IPS-15b (cell line): ENCODE measurements at regions not wholly inside any gene's neighbourhood (a gene's known extent, or its start where the extent isn't known, plus 50 kb on each side); places are given as distances from the start of the nearest gene placed in this dataset.

ENCODE experiments used
- H3K27me3 ChIP-seq: one replicate; pipeline ENCODE4 v1.6.1; 2013; ENCODE audit warnings: low read length; ENCODE audit not compliant: control insufficient read depth, insufficient read depth
- H3K36me3 ChIP-seq: one replicate; pipeline ENCODE4 v1.6.1; 2013; ENCODE audit warnings: low read length; ENCODE audit not compliant: control insufficient read depth, insufficient read depth
- H3K4me1 ChIP-seq: one replicate; pipeline ENCODE4 v1.6.1; 2013; ENCODE audit warnings: mild to moderate bottlenecking, low read length; ENCODE audit not compliant: control insufficient read depth, insufficient read depth
- H3K4me3 ChIP-seq: one replicate; pipeline ENCODE4 v1.5.1; 2013; ENCODE audit warnings: low read depth, low read length
- H3K9ac ChIP-seq: one replicate; pipeline ENCODE4 v1.6.1; 2013; ENCODE audit warnings: low read depth, mild to moderate bottlenecking, low read length
- H3K9me3 ChIP-seq: one replicate; pipeline ENCODE4 v1.6.1; 2013; ENCODE audit warnings: mild to moderate bottlenecking, low read length; ENCODE audit not compliant: control insufficient read depth, insufficient read depth

DNA sequence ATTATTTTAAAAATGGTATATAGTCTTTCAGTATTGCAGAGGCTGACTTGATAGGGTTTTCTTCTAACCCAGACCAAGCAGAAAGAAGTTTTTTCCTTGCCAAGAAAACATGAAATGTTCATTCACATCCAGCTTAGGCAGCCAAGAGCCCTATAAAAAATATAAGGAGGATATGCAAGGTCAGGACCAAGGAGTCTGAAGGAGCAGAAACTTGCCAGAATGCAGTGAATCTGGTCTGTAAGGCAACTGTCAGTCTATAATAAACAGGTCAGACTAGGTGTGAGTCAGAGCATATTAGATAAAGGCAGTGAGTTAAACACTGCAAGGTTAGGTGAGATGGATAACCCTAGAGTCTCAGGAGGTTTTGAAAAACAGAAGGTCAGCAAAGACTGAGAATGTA lies 645.5 kb downstream of the C12orf50 start:
- Histone ChIP-seq H3K36me3 (no peaks in the 10 kb centered on the region), H3K4me3 (no peak overlapping the region), H3K4me1 (peaks cover 13% of the 10 kb centered on the region), H3K9me3 (no peaks in the 10 kb centered on the region), H3K27me3 (no peaks in the 10 kb centered on the region), H3K9ac (no peak overlapping the region)

DNA sequence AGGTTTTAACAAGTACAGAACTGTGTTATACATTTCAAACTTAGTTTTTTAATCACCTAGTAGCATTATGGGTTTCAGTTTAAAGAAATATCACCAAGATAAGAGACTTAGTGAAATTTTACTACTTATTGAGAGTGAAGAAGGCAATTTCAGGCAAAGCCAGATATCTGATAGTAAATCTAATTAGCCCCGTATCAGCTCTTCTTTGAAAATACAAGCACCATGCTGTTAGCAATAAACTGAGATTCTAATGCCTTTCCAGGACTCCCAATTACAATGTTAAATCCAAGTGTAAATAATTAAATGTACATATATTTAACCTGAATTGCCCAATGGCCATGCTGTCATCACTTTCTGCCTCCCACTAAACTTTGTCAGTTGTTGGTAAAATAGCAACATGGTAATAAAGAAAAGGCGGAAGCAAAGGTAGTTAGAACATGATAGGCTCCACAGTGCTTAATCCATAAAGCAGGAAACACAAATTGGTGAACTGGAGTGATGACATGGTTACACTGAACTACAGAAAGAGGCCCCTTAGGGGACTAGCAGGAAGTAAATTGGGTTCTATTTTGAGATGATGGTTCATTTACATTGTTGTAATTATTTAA lies 646.1 kb downstream of the C12orf50 start:
- Histone ChIP-seq H3K9me3 (no peaks in the 10 kb centered on the region), H3K36me3 (no peaks in the 10 kb centered on the region), H3K4me1 (peaks cover 13% of the 10 kb centered on the region), H3K9ac (no peak overlapping the region), H3K4me3 (no peak overlapping the region), H3K27me3 (no peaks in the 10 kb centered on the region)

DNA sequence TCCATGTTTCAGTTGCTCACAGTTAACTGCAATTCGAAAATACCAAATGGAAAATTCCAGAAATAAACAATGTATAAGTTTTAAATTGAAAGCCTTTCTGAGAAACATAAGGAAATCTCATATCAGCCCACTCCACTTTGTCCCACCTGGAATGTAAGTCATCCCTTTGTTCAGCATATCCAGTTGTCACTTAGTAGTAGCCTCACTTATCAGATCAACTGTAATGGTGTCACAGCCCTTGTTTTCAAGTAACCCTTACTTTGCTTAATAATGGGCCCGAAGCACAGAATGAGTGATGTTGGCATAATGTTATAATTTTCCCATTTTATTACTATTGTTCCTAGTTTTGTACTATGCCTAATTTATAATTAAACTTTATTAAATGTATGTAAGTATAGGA lies 646.8 kb downstream of the C12orf50 start:
- H3K9me3 ChIP-seq, result no peaks in the 10 kb centered on the region
- H3K9ac ChIP-seq, result no peak overlapping the region
- peaks cover 13% of the 10 kb centered on the region for H3K4me1 ChIP-seq
- no peaks in the 10 kb centered on the region for H3K27me3 ChIP-seq
- no peak overlapping the region for H3K4me3 ChIP-seq
- no peaks in the 10 kb centered on the region for H3K36me3 ChIP-seq

DNA sequence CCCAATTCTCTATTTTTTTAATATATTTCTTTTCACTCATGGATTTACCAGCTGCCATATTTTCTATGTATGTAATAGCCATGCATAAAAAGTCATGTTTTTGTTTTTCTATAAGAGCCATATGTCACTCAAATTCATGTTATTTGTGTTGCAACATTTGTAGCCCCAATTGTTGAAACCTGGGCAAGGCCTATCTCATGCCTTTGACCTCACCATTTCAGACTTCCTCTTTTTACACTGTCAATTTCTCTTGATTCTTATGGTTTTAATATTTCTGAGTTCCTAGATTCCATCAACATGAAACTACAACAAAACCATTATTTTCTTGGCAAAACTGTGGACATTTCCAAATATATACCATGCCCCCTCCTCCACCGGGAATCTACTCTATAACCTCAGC lies 647.5 kb downstream of the C12orf50 start:
- no peaks in the 10 kb centered on the region for H3K36me3 ChIP-seq
- H3K27me3 ChIP-seq, result no peaks in the 10 kb centered on the region
- H3K4me1 ChIP-seq, result peaks cover 13% of the 10 kb centered on the region
- H3K4me3 ChIP-seq, result no peak overlapping the region
- H3K9me3 ChIP-seq, result no peaks in the 10 kb centered on the region
- H3K9ac ChIP-seq, result no peak overlapping the region

DNA sequence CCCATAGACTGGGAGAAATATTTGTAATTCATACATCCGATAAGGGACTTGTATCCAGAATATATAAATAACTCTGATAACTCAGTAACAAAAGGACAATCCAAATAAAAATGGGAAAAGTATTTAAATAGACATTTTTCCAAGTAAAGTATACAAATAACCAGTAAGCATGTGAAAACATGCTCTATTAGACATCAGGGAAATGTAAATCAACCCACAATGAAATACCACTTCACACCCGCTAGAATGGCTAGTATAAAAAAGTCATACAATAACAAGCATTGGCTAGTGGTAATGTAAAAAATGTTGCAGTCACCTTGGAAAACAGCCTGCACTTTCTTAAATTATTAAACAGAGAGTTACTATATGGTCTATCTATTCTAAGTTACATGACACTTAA lies 650.7 kb downstream of the C12orf50 start:
- Histone ChIP-seq H3K36me3 (no peaks in the 10 kb centered on the region), H3K9me3 (no peaks in the 10 kb centered on the region), H3K4me3 (no peak overlapping the region), H3K9ac (no peak overlapping the region), H3K4me1 (peaks cover 5% of the 10 kb centered on the region), H3K27me3 (no peaks in the 10 kb centered on the region)

DNA sequence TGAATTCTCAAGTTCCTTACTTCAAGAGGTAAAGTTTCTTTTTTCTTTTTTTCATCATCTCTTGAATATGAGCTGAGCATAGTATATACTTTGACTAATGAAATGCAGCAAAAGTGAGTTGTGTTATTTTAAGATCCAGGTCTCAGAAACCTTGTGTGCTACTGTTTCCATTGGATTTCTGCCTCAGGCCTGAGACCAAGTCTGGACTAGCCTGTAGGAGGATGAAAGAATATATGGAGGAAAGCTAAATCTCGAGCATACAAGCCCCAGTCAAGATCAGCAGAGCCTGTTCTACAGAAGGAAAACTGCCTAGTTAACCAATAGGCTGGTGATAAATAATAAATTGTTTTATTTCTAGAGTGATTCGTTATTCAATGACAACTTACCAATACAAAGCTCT lies 652.5 kb downstream of the C12orf50 start:
- Histone ChIP-seq H3K9me3 (no peaks in the 10 kb centered on the region), H3K9ac (no peak overlapping the region), H3K4me3 (no peak overlapping the region), H3K4me1 (no peaks in the 10 kb centered on the region), H3K36me3 (no peaks in the 10 kb centered on the region), H3K27me3 (no peaks in the 10 kb centered on the region)

DNA sequence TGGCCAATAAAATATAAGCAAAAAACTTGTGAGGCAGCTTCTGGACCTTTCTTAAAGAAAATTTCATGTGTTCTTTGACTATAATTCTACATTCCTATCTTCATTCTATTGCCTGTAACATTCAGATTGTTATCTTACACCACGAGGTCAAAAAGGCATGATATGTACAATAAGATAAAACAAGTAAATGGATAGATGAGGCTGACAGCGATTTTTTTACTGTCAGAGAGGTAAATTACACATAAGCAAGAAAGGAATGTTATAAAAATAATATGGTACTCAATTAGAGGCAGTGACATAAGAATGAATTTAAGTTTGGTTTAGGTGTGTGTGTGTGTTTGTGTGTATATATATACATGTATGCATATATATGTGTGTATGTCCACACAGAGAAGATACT lies 660.0 kb downstream of the C12orf50 start:
- no peaks in the 10 kb centered on the region for H3K4me1 ChIP-seq
- H3K36me3 ChIP-seq, result no peaks in the 10 kb centered on the region
- no peak overlapping the region for H3K4me3 ChIP-seq
- no peaks in the 10 kb centered on the region for H3K27me3 ChIP-seq
- no peak overlapping the region for H3K9ac ChIP-seq
- H3K9me3 ChIP-seq, result no peaks in the 10 kb centered on the region

DNA sequence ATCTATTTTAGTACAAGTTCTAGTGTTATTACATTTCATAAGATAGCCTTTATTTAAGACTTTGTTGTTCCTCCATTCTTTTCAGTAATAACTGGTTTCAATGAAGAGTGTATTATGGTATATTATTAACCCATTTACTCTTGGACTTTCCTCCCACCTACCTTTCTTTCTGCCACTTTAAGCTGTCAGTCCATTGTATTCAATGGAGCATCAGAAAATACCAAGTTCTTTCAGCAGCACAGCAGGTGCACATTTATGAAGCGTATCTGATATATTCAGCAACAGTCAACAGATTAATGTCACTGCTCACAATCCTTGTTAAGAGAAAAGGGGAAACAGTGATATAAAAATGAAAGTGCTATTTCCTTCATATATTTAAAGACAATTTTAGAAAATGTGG lies 660.9 kb downstream of the C12orf50 start:
- no peaks in the 10 kb centered on the region for H3K36me3 ChIP-seq
- no peaks in the 10 kb centered on the region for H3K27me3 ChIP-seq
- H3K9me3 ChIP-seq, result no peaks in the 10 kb centered on the region
- H3K4me1 ChIP-seq, result no peaks in the 10 kb centered on the region
- H3K4me3 ChIP-seq, result no peak overlapping the region
- no peak overlapping the region for H3K9ac ChIP-seq

DNA sequence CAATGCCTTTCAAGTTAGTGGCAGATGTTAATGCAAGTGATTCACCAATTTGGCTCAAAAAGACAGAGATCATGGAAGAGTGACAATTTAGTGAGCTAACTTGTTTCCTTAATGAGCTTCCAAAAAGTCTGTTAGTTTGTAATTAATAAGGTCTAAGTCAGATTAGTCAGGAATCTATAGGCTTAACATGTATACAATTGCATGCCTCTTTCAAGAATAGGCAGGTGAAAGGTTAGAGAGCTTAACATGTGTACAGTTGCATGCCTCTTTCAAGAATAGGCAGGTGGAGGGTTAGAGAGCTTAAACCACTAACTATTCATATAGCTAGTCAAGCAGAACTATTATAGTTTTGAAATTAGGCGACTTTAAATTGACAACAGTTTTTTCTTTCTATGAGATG lies 663.8 kb downstream of the C12orf50 start:
- no peaks in the 10 kb centered on the region for H3K36me3 ChIP-seq
- H3K4me1 ChIP-seq, result no peaks in the 10 kb centered on the region
- no peaks in the 10 kb centered on the region for H3K27me3 ChIP-seq
- H3K9ac ChIP-seq, result no peak overlapping the region
- no peak overlapping the region for H3K4me3 ChIP-seq
- H3K9me3 ChIP-seq, result no peaks in the 10 kb centered on the region

DNA sequence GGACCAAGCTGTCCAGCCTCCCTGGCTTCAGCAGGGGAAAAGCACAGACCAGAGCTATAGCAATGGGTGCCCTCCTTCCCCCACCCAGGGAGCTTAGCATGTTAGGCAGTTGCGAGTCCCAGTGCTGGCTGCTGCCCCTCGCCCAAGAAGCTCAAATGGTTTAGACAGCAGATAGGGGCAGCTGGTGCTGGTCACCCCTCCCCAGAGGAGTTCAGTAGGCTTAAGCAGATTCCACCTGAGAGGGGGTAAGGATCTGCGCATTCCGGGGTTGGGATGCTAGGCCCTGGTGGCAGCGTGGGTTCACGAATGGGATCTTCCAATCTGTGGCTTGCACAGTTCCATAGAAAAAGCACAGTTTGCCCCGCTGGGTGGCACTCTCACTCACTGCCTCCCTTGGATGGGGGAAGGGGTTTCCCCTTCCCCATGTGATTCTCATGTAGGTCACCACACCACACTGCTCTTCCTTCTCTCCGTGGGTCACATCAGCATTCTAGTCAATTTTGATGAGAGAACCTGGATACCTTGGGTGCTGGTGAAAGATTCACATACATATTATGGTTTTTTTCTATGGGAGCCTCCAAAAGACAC lies 665.6 kb downstream of the C12orf50 start:
- Histone ChIP-seq H3K4me1 (no peaks in the 10 kb centered on the region), H3K36me3 (no peaks in the 10 kb centered on the region), H3K9me3 (no peaks in the 10 kb centered on the region), H3K4me3 (no peak overlapping the region), H3K27me3 (no peaks in the 10 kb centered on the region), H3K9ac (no peak overlapping the region)

DNA sequence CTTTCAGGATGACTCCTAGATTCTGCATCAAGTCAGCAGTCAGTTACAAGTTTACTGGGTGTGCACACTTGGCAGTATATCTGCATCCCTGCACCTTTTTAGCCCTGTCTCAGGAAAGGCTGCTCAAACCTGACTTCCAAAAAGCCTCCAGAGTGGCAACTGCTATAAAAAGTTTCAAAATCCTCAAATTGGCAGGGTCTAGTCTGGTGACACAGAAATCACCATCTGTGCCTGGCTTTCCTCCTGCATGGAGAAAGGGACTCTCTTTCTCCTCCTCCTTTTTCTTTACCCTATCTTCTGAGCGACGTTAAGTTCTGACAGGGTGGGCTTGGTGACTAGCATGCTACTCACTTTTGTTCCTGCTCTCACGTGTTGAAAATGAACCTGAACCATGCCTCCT lies 679.5 kb downstream of the C12orf50 start:
- no peaks in the 10 kb centered on the region for H3K27me3 ChIP-seq
- H3K9me3 ChIP-seq, result no peaks in the 10 kb centered on the region
- no peak overlapping the region for H3K9ac ChIP-seq
- no peaks in the 10 kb centered on the region for H3K36me3 ChIP-seq
- H3K4me3 ChIP-seq, result no peak overlapping the region
- no peaks in the 10 kb centered on the region for H3K4me1 ChIP-seq

DNA sequence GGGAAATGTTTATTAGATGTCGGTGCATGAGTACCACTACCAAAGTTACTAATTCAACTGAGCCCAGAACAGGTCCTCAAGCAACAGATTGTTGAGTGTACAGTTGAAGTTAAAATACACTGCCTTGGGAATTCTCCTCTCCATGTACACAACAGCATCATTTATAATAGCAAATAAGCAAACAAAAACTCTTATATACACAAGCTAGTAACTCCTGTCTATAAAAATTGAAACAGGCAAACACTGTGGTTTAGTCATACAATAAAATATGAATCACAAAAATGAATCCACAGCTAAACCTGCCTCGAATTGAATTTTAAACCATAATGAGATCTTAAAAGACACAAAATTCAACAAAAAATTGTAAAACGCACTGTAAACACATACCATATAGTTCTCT lies 681.1 kb downstream of the C12orf50 start:
- Histone ChIP-seq H3K36me3 (no peaks in the 10 kb centered on the region), H3K9me3 (no peaks in the 10 kb centered on the region), H3K4me1 (no peaks in the 10 kb centered on the region), H3K27me3 (no peaks in the 10 kb centered on the region), H3K9ac (no peak overlapping the region), H3K4me3 (no peak overlapping the region)
